ENCODE measurements at regions not wholly inside any gene's neighbourhood (a gene's known extent, or its start where the extent isn't known, plus 50 kb on each side); places are given as distances from the start of the nearest gene placed in this dataset.

DNA sequence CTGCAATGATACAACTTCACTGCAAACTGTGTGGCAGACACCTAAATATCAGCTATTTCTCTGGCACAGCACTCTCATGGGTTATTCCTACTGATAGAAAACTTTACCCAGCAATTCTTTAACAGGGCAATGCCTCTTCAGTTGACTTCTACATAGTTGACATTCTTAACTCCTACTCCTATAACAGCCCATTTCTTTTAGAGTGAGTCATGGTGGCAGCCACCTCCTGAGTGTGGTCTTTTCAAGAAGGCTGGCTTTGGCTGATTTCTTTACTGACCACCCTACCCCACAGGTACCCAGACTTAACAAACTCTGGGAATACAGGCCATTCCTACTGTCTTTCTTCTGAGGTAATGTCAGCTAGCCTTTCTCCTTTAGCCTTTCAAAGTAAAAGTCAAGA is 805.8 kb upstream of the ADGRL2 start:
- Histone ChIP-seq H3K4me3 (replicated peaks; ENCODE audit: insufficient read depth, low read length) (no peak overlapping the region), H3K27me3 (ENCODE audit: insufficient read depth, poor library complexity, severe bottlenecking) (no peaks in the 10 kb centered on the region), H3K27ac (replicated peaks) (no peak overlapping the region)
- DNase-seq (ENCODE audit: low read depth in 1 of 2, low spot score in 1 of 2): no peak
- TF ChIP-seq, protein P1, sequence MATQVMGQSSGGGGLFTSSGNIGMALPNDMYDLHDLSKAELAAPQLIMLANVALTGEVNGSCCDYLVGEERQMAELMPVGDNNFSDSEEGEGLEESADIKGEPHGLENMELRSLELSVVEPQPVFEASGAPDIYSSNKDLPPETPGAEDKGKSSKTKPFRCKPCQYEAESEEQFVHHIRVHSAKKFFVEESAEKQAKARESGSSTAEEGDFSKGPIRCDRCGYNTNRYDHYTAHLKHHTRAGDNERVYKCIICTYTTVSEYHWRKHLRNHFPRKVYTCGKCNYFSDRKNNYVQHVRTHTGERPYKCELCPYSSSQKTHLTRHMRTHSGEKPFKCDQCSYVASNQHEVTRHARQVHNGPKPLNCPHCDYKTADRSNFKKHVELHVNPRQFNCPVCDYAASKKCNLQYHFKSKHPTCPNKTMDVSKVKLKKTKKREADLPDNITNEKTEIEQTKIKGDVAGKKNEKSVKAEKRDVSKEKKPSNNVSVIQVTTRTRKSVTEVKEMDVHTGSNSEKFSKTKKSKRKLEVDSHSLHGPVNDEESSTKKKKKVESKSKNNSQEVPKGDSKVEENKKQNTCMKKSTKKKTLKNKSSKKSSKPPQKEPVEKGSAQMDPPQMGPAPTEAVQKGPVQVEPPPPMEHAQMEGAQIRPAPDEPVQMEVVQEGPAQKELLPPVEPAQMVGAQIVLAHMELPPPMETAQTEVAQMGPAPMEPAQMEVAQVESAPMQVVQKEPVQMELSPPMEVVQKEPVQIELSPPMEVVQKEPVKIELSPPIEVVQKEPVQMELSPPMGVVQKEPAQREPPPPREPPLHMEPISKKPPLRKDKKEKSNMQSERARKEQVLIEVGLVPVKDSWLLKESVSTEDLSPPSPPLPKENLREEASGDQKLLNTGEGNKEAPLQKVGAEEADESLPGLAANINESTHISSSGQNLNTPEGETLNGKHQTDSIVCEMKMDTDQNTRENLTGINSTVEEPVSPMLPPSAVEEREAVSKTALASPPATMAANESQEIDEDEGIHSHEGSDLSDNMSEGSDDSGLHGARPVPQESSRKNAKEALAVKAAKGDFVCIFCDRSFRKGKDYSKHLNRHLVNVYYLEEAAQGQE (IDR thresholded peaks at IDR 0.05; ENCODE audit: insufficient replicate concordance, low read depth): no peak

DNA sequence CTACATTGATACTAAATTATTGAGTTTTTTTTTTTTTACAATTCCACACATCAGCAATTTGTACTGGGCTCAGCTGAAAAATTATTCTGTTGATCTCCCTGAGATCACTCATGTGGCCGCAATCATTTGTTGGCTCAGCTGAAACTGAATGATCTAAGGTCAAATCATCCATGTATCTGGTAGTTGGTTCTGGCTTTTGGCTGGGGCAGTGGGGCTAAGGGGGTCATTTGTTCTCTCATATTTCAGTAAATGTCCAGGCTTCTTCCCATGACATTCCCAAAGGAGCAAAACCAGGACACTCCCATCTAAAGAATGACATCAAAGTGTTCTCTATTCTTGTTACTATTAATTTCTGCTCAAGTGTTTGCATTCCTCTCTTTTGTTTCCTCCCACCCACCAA is 806.7 kb upstream of the ADGRL2 start:
- no peak for TF ChIP-seq POLR2AphosphoS5 (IDR thresholded peaks at IDR 0.05; ENCODE audit: low read depth)
- TF ChIP-seq GABPA (IDR thresholded peaks at IDR 0.05; ENCODE audit: low read depth): no peak
- no peak for TF ChIP-seq SPI1 (IDR thresholded peaks at IDR 0.05; ENCODE audit: borderline replicate concordance, low read depth)
- TF ChIP-seq, protein P1 (IDR thresholded peaks at IDR 0.05; ENCODE audit: insufficient replicate concordance, low read depth): no peak
- TF ChIP-seq, protein P2, sequence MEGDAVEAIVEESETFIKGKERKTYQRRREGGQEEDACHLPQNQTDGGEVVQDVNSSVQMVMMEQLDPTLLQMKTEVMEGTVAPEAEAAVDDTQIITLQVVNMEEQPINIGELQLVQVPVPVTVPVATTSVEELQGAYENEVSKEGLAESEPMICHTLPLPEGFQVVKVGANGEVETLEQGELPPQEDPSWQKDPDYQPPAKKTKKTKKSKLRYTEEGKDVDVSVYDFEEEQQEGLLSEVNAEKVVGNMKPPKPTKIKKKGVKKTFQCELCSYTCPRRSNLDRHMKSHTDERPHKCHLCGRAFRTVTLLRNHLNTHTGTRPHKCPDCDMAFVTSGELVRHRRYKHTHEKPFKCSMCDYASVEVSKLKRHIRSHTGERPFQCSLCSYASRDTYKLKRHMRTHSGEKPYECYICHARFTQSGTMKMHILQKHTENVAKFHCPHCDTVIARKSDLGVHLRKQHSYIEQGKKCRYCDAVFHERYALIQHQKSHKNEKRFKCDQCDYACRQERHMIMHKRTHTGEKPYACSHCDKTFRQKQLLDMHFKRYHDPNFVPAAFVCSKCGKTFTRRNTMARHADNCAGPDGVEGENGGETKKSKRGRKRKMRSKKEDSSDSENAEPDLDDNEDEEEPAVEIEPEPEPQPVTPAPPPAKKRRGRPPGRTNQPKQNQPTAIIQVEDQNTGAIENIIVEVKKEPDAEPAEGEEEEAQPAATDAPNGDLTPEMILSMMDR (IDR thresholded peaks at IDR 0.05; ENCODE audit: insufficient read depth, low read length): no peak
- Histone ChIP-seq H3K4me3 (replicated peaks; ENCODE audit: insufficient read depth, low read length) (no peak overlapping the region), H3K27ac (replicated peaks) (no peak overlapping the region), H3K27me3 (ENCODE audit: insufficient read depth, poor library complexity, severe bottlenecking) (no peaks in the 10 kb centered on the region)
- DNase-seq (ENCODE audit: low read depth in 1 of 2, low spot score in 1 of 2): no peak

DNA sequence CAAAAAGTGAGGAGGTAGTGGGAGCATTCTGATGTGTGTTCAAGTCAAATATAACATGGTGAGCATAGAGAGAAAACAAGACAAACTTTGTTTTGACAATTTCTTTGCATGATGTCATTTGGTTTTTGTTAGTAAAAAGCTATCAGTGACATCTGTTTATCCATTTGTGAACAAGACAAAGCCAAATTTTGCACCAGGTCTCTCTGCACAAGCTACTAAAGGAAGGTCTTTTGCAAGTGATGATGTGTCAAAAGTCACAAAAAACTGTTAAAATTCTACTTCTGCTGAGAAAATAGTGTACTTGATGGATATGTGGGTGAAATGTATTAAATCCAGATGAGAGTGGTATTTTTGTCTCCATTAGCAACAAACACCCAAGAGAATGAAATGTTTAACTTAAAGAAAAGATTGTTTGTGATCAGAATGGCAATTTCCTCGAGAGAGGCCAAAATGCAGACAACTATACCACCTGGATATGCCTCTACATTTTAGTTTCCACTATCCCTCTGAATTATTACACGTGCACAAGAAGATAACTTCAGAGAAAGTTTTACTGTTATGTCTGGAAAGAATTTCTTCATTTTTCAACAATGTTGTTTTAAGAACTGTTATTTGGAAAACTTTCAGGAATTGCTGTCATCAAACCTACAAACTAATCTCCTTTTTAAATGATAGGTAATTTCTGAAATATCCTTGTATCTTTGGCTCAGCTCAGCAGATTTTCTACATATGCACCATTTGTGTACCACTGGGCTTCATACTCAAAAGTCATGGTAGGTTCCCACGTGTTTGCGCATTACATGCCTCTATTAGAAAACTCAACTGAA is 807.4 kb upstream of the ADGRL2 start:
- no peak for DNase-seq (ENCODE audit: low read depth in 1 of 2, low spot score in 1 of 2)

DNA sequence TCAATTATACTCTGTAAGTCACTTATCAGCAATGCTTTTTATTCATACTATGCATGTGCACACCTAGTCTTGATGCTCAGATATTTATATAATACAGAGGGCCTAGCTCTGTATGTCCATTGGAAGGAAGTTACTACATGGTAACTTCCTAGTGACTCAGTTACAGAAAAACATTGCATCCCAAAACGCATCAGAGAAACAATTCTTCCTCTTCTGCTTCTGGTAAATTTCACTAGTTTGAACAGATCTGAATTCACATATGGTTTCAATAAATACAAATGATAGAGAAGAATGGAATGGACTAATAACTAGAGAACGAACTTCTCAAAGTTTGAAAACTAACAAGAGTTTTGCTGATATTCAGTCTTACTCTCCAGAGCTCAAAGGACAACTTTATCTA is 811.3 kb upstream of the ADGRL2 start:
- no peak overlapping the region for H3K4me3 ChIP-seq (replicated peaks; ENCODE audit: insufficient read depth, low read length)
- DNase-seq (ENCODE audit: low read depth in 1 of 2, low spot score in 1 of 2): no peak
- no peaks in the 10 kb centered on the region for H3K27me3 ChIP-seq (ENCODE audit: insufficient read depth, poor library complexity, severe bottlenecking)
- no peak overlapping the region for H3K27ac ChIP-seq (replicated peaks)
- TF ChIP-seq, protein P1 (IDR thresholded peaks at IDR 0.05; ENCODE audit: insufficient replicate concordance, low read depth): no peak
- TF ChIP-seq, protein P2 (IDR thresholded peaks at IDR 0.05; ENCODE audit: insufficient read depth, low read length): no peak
- TF ChIP-seq POLR2AphosphoS5 (IDR thresholded peaks at IDR 0.05; ENCODE audit: low read depth) (no peak), GABPA (IDR thresholded peaks at IDR 0.05; ENCODE audit: low read depth) (no peak), SPI1 (IDR thresholded peaks at IDR 0.05; ENCODE audit: borderline replicate concordance, low read depth) (no peak)

More for the DNA sequence above, 807.4 kb upstream of the ADGRL2 start:
- Histone ChIP-seq H3K27me3 (ENCODE audit: insufficient read depth, poor library complexity, severe bottlenecking) (no peaks in the 10 kb centered on the region), H3K27ac (replicated peaks) (no peak overlapping the region), H3K4me3 (replicated peaks; ENCODE audit: insufficient read depth, low read length) (no peak overlapping the region)
- no peak for TF ChIP-seq GABPA (IDR thresholded peaks at IDR 0.05; ENCODE audit: low read depth)
